Loucy (cell line): ENCODE measurements at regions not wholly inside any gene's neighbourhood (a gene's known extent, or its start where the extent isn't known, plus 50 kb on each side); places are given as distances from the start of the nearest gene placed in this dataset.

Experiments used
- H2AFZ ChIP-seq: fragments of 200-600 bp; sonication (generic); 2 replicates; pipeline ENCODE4 v1.6.0; 2016; ENCODE audit warnings: antibody characterized with exemption, mild to moderate bottlenecking, low read length, moderate library complexity
- H3F3A ChIP-seq: fragments of 200-600 bp; 2 replicates; pipeline ENCODE4 v1.6.0; 2016; ENCODE audit warnings: antibody characterized with exemption, low read depth, mild to moderate bottlenecking
- H3K27me3 ChIP-seq: fragments of 200-600 bp; sonication (generic); 2 replicates; pipeline ENCODE4 v1.6.1; 2014; ENCODE audit warnings: low read length, mild to moderate bottlenecking; ENCODE audit not compliant: insufficient read depth, poor library complexity, severe bottlenecking
- H3K36me3 ChIP-seq: fragments of 200-600 bp; sonication (generic); 2 replicates; pipeline ENCODE4 v1.6.1; 2016; ENCODE audit warnings: low read length; ENCODE audit not compliant: insufficient read depth
- H3K4me1 ChIP-seq: fragments of 200-600 bp; sonication (generic); 2 replicates; pipeline ENCODE4 v1.5.1; 2014; ENCODE audit warnings: low read length, mild to moderate bottlenecking; ENCODE audit not compliant: insufficient read depth, poor library complexity, severe bottlenecking
- H3K4me2 ChIP-seq: fragments of 200-600 bp; sonication (generic); 2 replicates; pipeline ENCODE4 v1.6.0; 2014; ENCODE audit warnings: antibody characterized with exemption, low read length, low read depth, mild to moderate bottlenecking; ENCODE audit not compliant: poor library complexity, severe bottlenecking
- H3K4me3 ChIP-seq: fragments of 200-600 bp; sonication (generic); 2 replicates; pipeline ENCODE4 v1.5.1; 2014; ENCODE audit warnings: low read length, mild to moderate bottlenecking, mixed read lengths; ENCODE audit not compliant: poor library complexity, severe bottlenecking
- H3K79me2 ChIP-seq: fragments of 200-600 bp; sonication (generic); 2 replicates; pipeline ENCODE4 v1.6.1; 2014; ENCODE audit warnings: low read length; ENCODE audit not compliant: insufficient read depth
- H3K9ac ChIP-seq: fragments of 200-600 bp; sonication (generic); 2 replicates; pipeline ENCODE4 v1.6.0; 2014; ENCODE audit warnings: mild to moderate bottlenecking, low read depth, low read length, moderate library complexity; ENCODE audit not compliant: poor library complexity, severe bottlenecking
- H3K9me2 ChIP-seq: fragments of 200-600 bp; sonication (generic); replicated peaks from 2 replicates; pipeline ENCODE4 v1.6.1; 2016; ENCODE audit warnings: low read depth, low read length, mixed read lengths
- H3K9me3 ChIP-seq: fragments of 200-600 bp; sonication (generic); 2 replicates; pipeline ENCODE4 v1.6.1; 2014; ENCODE audit warnings: mild to moderate bottlenecking, antibody characterized with exemption, low read length, low read depth; ENCODE audit not compliant: insufficient read depth
- H4K20me1 ChIP-seq: fragments of 200-600 bp; sonication (generic); 2 replicates; pipeline ENCODE4 v1.6.0; 2014; ENCODE audit warnings: antibody characterized with exemption, low read length, mild to moderate bottlenecking; ENCODE audit not compliant: insufficient read depth, poor library complexity, severe bottlenecking
- EZH2phosphoT487 ChIP-seq: fragments of 200-600 bp; IDR thresholded peaks from 2 replicates; pipeline ENCODE4 v1.6.1; 2018; ENCODE audit warnings: antibody characterized with exemption, mild to moderate bottlenecking, moderate library complexity, borderline replicate concordance
- TF ChIP-seq, protein P1 (sequence below): fragments of 200-600 bp; sonication (generic); conservative IDR thresholded peaks from 2 replicates; pipeline ENCODE4 v1.5.1; 2014; ENCODE audit warnings: mild to moderate bottlenecking, antibody characterized with exemption, low read length

DNA sequence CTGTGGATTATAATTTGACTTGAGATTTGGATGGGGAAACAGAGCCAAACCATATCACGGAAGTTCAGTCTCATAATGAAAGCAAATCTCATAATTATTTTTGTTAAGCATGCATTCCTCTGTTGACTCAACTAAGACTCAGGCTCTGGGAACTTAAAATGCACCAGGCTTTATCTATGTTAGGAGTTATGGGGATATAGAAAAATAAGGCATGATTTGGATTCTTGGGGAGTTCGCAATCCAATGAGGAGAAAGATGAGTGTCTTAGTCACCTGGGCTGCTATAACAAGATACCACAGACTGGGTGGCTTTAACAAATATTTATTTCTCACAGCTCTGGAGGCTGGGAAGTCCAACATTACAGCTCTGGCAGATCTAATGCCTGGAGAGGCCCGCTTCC lies 89.4 kb upstream of the TJP1 start:
- Histone ChIP-seq H3K4me3 (no peak overlapping the region), H3K9me2 (no peaks in the 10 kb centered on the region), H3K4me2 (no peak overlapping the region), H4K20me1 (no peaks in the 10 kb centered on the region), H3K9me3 (peaks cover 6% of the 10 kb centered on the region; the same call in 1 of the 2 replicates), H2AFZ (no peak overlapping the region), H3K36me3 (no peaks in the 10 kb centered on the region), H3F3A (no peaks in the 10 kb centered on the region), H3K79me2 (no peaks in the 10 kb centered on the region), H3K27me3 (no peaks in the 10 kb centered on the region), H3K9ac (no peak overlapping the region), H3K4me1 (no peaks in the 10 kb centered on the region)
- no peak for TF ChIP-seq EZH2phosphoT487
- TF ChIP-seq, protein P1, sequence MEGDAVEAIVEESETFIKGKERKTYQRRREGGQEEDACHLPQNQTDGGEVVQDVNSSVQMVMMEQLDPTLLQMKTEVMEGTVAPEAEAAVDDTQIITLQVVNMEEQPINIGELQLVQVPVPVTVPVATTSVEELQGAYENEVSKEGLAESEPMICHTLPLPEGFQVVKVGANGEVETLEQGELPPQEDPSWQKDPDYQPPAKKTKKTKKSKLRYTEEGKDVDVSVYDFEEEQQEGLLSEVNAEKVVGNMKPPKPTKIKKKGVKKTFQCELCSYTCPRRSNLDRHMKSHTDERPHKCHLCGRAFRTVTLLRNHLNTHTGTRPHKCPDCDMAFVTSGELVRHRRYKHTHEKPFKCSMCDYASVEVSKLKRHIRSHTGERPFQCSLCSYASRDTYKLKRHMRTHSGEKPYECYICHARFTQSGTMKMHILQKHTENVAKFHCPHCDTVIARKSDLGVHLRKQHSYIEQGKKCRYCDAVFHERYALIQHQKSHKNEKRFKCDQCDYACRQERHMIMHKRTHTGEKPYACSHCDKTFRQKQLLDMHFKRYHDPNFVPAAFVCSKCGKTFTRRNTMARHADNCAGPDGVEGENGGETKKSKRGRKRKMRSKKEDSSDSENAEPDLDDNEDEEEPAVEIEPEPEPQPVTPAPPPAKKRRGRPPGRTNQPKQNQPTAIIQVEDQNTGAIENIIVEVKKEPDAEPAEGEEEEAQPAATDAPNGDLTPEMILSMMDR = no peak

- Histone ChIP-seq H3K36me3 (no peaks in the 10 kb centered on the region), H3K9me3 (peaks cover 6% of the 10 kb centered on the region; the same call in 1 of the 2 replicates), H3K9ac (no peak overlapping the region), H4K20me1 (no peaks in the 10 kb centered on the region), H2AFZ (no peak overlapping the region), H3K9me2 (no peaks in the 10 kb centered on the region), H3K4me1 (no peaks in the 10 kb centered on the region), H3K4me2 (no peak overlapping the region), H3K4me3 (no peak overlapping the region), H3F3A (no peaks in the 10 kb centered on the region), H3K79me2 (no peaks in the 10 kb centered on the region), H3K27me3 (no peaks in the 10 kb centered on the region)
- TF ChIP-seq EZH2phosphoT487 = no peak
- TF ChIP-seq, protein P1 = no peak
These were observed 87.8 kb upstream of the TJP1 start for GRCh38 chr15:29910068-29910467.

DNA sequence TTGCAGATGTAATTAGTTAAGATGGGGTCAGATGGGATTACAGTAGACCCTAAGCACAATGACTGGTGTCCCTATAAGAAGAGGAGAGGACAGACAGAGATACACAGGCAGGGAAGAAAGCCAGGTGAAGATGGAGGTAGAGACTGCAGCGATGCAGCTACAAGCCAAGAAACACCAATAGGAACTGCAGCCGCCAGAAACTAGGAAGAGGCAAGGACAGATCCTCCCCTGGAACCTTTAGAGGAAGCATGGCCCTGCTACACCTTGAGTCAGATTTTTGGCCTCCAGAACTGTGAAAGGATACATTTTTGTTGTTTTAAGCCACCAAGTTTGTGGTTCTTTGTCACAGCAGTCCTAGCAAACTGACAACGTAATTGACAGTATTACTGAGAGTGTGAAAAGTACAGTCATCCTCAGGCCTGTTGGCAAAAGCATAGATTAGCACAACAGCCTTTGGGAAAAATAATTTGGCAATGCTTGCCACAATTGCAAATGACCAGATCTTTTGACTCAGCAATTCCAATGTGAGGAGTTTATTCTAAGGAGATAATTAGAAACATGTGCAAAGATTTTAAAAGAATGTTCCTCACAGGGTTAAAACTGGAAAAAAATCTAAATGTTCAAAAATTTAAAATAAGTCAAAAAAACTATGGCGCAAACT lies 82.6 kb upstream of the TJP1 start:
- Histone ChIP-seq H3K9me2 (no peaks in the 10 kb centered on the region), H3K36me3 (no peaks in the 10 kb centered on the region), H3K4me2 (no peak overlapping the region), H3F3A (no peaks in the 10 kb centered on the region), H4K20me1 (no peaks in the 10 kb centered on the region), H3K4me1 (no peaks in the 10 kb centered on the region), H3K4me3 (no peak overlapping the region), H3K9me3 (no peaks in the 10 kb centered on the region), H3K27me3 (no peaks in the 10 kb centered on the region), H2AFZ (no peak overlapping the region), H3K9ac (no peak overlapping the region), H3K79me2 (no peaks in the 10 kb centered on the region)
- no peak for TF ChIP-seq EZH2phosphoT487
- TF ChIP-seq, protein P1 = no peak
